ENCODE measurements at regions not wholly inside any gene's neighbourhood (a gene's known extent, or its start where the extent isn't known, plus 50 kb on each side); places are given as distances from the start of the nearest gene placed in this dataset.

- ChIA-PET POLR2A (interaction anchor here (1.6 kb wide), 1 partner anchor 11 kb away, joined by 3 read pairs; no protein-coding TSS in a partner anchor), CTCF (ENCODE audit: low intra/inter-chr PET ratio) (no interaction called here)
Measured at GRCh38 chr22:44569561-44569991, 71.5 kb upstream of the RTL6 start.

More at GRCh38 chr22:44569561-44569991, 71.5 kb upstream of the RTL6 start:
- FAIRE-seq (no peak), DNase-seq (ENCODE audit: extremely low read depth in 1 of 4, low spot score in 3 of 4) (no peak), ATAC-seq (no peak)
- no peaks in the 10 kb centered on the region for H4K20me1 ChIP-seq (replicated peaks; ENCODE audit: control insufficient read depth, insufficient read depth, low read length)
- peaks cover 2 to 41% of the 10 kb centered on the region in 2 experiments; a peak in 3 of 5 replicates for H3K27me3 ChIP-seq (ENCODE audit: control insufficient read depth in 2 of 2, insufficient read depth in 2 of 2, low read length in 2 of 2)
- H3K27ac ChIP-seq (ENCODE audit: extremely low read depth, low read depth, low read length): no peak overlapping the region
- H3K9ac ChIP-seq (ENCODE audit: insufficient read depth in 1 of 2, low read depth in 2 of 2, low read length in 2 of 2): no peak overlapping the region
- no peak overlapping the region for H3K4me2 ChIP-seq (ENCODE audit: insufficient read depth, low read length)
- no peaks in the 10 kb centered on the region for H3K9me1 ChIP-seq (ENCODE audit: control insufficient read depth, insufficient read depth, low read length)
- 0% methylated on average over 6 of the region's 9 CpGs for WGBS (ENCODE audit: insufficient coverage, low coverage, missing lambda C conversion rate)
- no peak overlapping the region for H2AFZ ChIP-seq (ENCODE audit: low read depth, low read length)
- H3K36me3 ChIP-seq (ENCODE audit: control insufficient read depth, insufficient read depth, low read length): no peaks in the 10 kb centered on the region
- intact Hi-C loops (cut with micrococcal nuclease) (no loop called here), in situ Hi-C loops (cut with MboI) (no loop called here)
- H3K4me3 ChIP-seq: no peak overlapping the region
- TF ChIP-seq STAT5A (IDR thresholded peaks at IDR 0.05; ENCODE audit: borderline replicate concordance, low read length): no peak
- TF ChIP-seq TFAM (CRISPR knock-in tag; conservative IDR thresholded peaks at IDR 0.05): no peak
- TF ChIP-seq KLF6 (CRISPR knock-in tag; IDR thresholded peaks at IDR 0.05; ENCODE audit: borderline replicate concordance): no peak
- no peak for TF ChIP-seq ZNF512 (tag; IDR thresholded peaks at IDR 0.05)
- TF ChIP-seq HSF4 (CRISPR knock-in tag; IDR thresholded peaks at IDR 0.05; ENCODE audit: borderline replicate concordance): no peak
- TF ChIP-seq, protein P1, sequence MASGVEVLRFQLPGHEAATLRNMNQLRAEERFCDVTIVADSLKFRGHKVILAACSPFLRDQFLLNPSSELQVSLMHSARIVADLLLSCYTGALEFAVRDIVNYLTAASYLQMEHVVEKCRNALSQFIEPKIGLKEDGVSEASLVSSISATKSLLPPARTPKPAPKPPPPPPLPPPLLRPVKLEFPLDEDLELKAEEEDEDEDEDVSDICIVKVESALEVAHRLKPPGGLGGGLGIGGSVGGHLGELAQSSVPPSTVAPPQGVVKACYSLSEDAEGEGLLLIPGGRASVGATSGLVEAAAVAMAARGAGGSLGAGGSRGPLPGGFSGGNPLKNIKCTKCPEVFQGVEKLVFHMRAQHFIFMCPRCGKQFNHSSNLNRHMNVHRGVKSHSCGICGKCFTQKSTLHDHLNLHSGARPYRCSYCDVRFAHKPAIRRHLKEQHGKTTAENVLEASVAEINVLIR (CRISPR knock-in tag; IDR thresholded peaks at IDR 0.05): no peak
- TF ChIP-seq, protein P2, sequence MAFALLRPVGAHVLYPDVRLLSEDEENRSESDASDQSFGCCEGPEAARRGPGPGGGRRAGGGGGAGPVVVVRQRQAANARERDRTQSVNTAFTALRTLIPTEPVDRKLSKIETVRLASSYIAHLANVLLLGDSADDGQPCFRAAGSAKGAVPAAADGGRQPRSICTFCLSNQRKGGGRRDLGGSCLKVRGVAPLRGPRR (CRISPR knock-in tag; IDR thresholded peaks at IDR 0.05): no peak
- TF ChIP-seq FOSL1 (tag; conservative IDR thresholded peaks at IDR 0.05): no peak
- TF ChIP-seq SP2 (IDR thresholded peaks at IDR 0.05; ENCODE audit: extremely low read depth, low read depth, low read length, poor library complexity, severe bottlenecking): no peak
- no peaks in the 10 kb centered on the region for H3K9me3 ChIP-seq (replicated peaks; ENCODE audit: control insufficient read depth, insufficient read depth, low read depth, low read length)
- peaks cover 0 to 5% of the 10 kb centered on the region in 2 experiments; a peak in 2 of 5 replicates for H3K4me1 ChIP-seq (replicated peaks in 1 of 2; ENCODE audit: control insufficient read depth in 2 of 2, insufficient read depth in 2 of 2, low read length in 2 of 2)
- no TSS peak for BruUV-seq (replicated peaks)
- H3K79me2 ChIP-seq (ENCODE audit: control insufficient read depth, insufficient read depth, low read length): no peaks in the 10 kb centered on the region

Data from K562 (cell line).